K562 (cell line): ENCODE measurements at regions not wholly inside any gene's neighbourhood (a gene's known extent, or its start where the extent isn't known, plus 50 kb on each side); places are given as distances from the start of the nearest gene placed in this dataset.

Experiments
- ATF1 ChIP-seq, 2 experiments: fragments of 450-650 bp in 1 of 2; IDR thresholded peaks; 2 replicates each; pipeline ENCODE4 v1.6.1; 2016; ENCODE audit warnings: missing compliant biosample characterization in 1 of 2, missing genetic modification characterization in 1 of 2
- BDP1 ChIP-seq: IDR thresholded peaks from 3 replicates; pipeline ENCODE4 v1.6.1; 2011; ENCODE audit not compliant: insufficient read length, insufficient read depth
- CCNT2 ChIP-seq: IDR thresholded peaks from 2 replicates; pipeline ENCODE4 v1.6.1; 2011; ENCODE audit warnings: borderline replicate concordance, low read depth, mild to moderate bottlenecking, moderate library complexity, mixed read lengths, low read length; ENCODE audit not compliant: insufficient read length; ENCODE audit errors: extremely low read depth
- CREB1 ChIP-seq, 2 experiments: sonication (generic) in 1 of 2; formaldehyde crosslinking in 1 of 2; IDR thresholded peaks; 2 replicates each; pipeline versions ENCODE4 v1.6.1 to v1.8.0; 2012 to 2022; ENCODE audit warnings: inconsistent platforms in 1 of 2, mild to moderate bottlenecking in 1 of 2, missing genetic modification reagents in 1 of 2, moderate library complexity in 1 of 2
- EP300 ChIP-seq: IDR thresholded peaks from 2 replicates; pipeline ENCODE4 v1.6.1; 2012; ENCODE audit warnings: low read length, improper control_type of control experiment
- GTF2F1 ChIP-seq: IDR thresholded peaks from 2 replicates; pipeline ENCODE4 v1.6.1; 2011; ENCODE audit warnings: low read depth, low read length, improper control_type of control experiment
- HSF4 ChIP-seq: fragments of 250-450 bp; sonication (Bioruptor Pico); IDR thresholded peaks from 2 replicates; pipeline ENCODE4 v2.1.2; 2022; ENCODE audit warnings: mild to moderate bottlenecking, moderate library complexity, borderline replicate concordance
- NCOR1 ChIP-seq: fragments of 450-650 bp; IDR thresholded peaks from 2 replicates; pipeline ENCODE4 v1.6.1; 2016; ENCODE audit warnings: mild to moderate bottlenecking, moderate library complexity
- PCBP1 ChIP-seq: fragments of 200-400 bp; formaldehyde crosslinking; IDR thresholded peaks from 2 replicates; pipeline ENCODE4 v1.6.1; 2018; ENCODE audit warnings: mild to moderate bottlenecking, low read depth, low read length; ENCODE audit not compliant: poor library complexity, severe bottlenecking
- POLR3G ChIP-seq: IDR thresholded peaks from 2 replicates; pipeline ENCODE4 v1.6.1; 2011; ENCODE audit not compliant: insufficient read length, insufficient replicate concordance; ENCODE audit errors: extremely low read depth
- RBM39 ChIP-seq: fragments of 200-400 bp; formaldehyde crosslinking; optimal IDR thresholded peaks from 2 replicates; pipeline ENCODE3; 2018; ENCODE audit warnings: low read depth, low read length
- TEAD4 ChIP-seq, 2 experiments: sonication (generic) in 1 of 2; formaldehyde crosslinking in 1 of 2; IDR thresholded peaks; 2 replicates each; pipeline versions ENCODE4 v1.6.1 to v1.8.0; 2012 to 2022; ENCODE audit warnings: borderline replicate concordance in 1 of 2, inconsistent platforms in 1 of 2, low read length in 1 of 2, mild to moderate bottlenecking in 1 of 2, missing genetic modification reagents in 1 of 2
- ZNF134 ChIP-seq: fragments of 250-450 bp; sonication (Bioruptor Pico); conservative IDR thresholded peaks from 2 replicates; pipeline ENCODE4 v1.4.0; 2020
- ZNF561 ChIP-seq: fragments of 450-650 bp; formaldehyde crosslinking; conservative IDR thresholded peaks from 2 replicates; pipeline ENCODE4 v1.4.0; 2020; ENCODE audit warnings: mild to moderate bottlenecking, moderate library complexity
- ZNF707 ChIP-seq: fragments of 250-450 bp; sonication (Bioruptor Pico); conservative IDR thresholded peaks from 2 replicates; pipeline ENCODE4 v1.8.0; 2022; ENCODE audit warnings: inconsistent platforms, mild to moderate bottlenecking, moderate library complexity
- TF ChIP-seq, protein P1 (sequence below), 2 experiments: fragments of 250-450 bp in 1 of 2; fragments of 450-650 bp in 1 of 2; sonication (Bioruptor Pico) in 1 of 2; IDR thresholded peaks; 2 replicates each; pipeline versions ENCODE4 v1.6.1 to v1.8.0; 2016 to 2021; ENCODE audit warnings: mild to moderate bottlenecking in 2 of 2, moderate library complexity in 2 of 2, missing compliant biosample characterization in 1 of 2, missing genetic modification characterization in 1 of 2
- TF ChIP-seq, protein P2 (sequence below): fragments of 150-350 bp; conservative IDR thresholded peaks from 2 replicates; pipeline ENCODE4 v1.6.1; 2014; ENCODE audit warnings: low read length
- TF ChIP-seq, protein P3 (sequence below), 2 experiments: IDR thresholded peaks; 2 replicates each; pipeline ENCODE4 v1.6.1; 2012; ENCODE audit warnings: improper control_type of control experiment in 2 of 2, low read depth in 2 of 2, low read length in 2 of 2, borderline replicate concordance in 1 of 2
- TF ChIP-seq, protein P4 (sequence below): sonication (generic); formaldehyde crosslinking; IDR thresholded peaks from 2 replicates; pipeline ENCODE4 v1.8.0; 2022; ENCODE audit warnings: missing genetic modification reagents, mild to moderate bottlenecking, borderline replicate concordance

DNA sequence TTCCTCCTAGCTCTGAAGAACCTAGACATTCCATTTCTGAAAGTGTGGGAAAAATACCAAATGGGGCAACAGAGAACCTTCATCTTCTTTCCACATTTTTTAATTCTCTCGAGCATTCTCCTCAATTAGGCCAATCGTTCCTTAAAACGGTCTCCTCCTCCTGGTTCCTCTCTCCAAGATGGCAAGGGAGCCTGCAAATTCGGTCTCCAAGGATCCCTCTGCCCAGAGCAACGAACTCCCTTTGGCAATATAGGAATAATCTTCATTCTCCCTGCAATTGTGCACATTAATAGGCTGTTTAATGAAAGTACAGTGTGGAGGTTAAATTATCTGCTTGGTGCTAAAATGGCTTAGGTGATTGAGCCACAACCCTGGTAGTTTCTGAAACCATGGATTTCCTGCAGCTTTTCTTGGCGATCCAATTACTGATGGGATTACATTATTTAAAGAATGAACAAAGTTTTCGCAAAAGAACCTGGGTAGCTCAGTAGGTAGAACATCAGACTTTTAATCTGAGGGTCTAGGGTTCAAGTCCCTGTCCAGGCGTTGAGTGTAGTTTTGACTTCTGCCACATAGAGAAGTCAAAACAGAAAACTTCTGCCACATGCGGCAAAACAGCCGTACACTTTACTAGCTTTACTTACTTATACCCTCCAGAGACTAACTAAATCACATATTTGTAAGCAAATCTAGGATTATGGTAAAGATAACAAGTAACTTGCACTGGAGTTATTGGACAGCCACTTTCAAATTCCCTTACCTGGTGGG, 102.9 kb upstream of the ZNF184 start (continued):
- TF ChIP-seq, protein P1, sequence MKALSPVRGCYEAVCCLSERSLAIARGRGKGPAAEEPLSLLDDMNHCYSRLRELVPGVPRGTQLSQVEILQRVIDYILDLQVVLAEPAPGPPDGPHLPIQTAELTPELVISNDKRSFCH (CRISPR knock-in tag; IDR thresholded peaks at IDR 0.05): no peak
- TF ChIP-seq, protein P1 (tag; IDR thresholded peaks at IDR 0.05): peak; percentile 52; the same call in 1 of the 2 replicates
- no peak for TF ChIP-seq NCOR1
- TF ChIP-seq CCNT2: no peak
- TF ChIP-seq EP300: peak; percentile 59; the same call in 1 of the 2 replicates
- TF ChIP-seq, protein P2, sequence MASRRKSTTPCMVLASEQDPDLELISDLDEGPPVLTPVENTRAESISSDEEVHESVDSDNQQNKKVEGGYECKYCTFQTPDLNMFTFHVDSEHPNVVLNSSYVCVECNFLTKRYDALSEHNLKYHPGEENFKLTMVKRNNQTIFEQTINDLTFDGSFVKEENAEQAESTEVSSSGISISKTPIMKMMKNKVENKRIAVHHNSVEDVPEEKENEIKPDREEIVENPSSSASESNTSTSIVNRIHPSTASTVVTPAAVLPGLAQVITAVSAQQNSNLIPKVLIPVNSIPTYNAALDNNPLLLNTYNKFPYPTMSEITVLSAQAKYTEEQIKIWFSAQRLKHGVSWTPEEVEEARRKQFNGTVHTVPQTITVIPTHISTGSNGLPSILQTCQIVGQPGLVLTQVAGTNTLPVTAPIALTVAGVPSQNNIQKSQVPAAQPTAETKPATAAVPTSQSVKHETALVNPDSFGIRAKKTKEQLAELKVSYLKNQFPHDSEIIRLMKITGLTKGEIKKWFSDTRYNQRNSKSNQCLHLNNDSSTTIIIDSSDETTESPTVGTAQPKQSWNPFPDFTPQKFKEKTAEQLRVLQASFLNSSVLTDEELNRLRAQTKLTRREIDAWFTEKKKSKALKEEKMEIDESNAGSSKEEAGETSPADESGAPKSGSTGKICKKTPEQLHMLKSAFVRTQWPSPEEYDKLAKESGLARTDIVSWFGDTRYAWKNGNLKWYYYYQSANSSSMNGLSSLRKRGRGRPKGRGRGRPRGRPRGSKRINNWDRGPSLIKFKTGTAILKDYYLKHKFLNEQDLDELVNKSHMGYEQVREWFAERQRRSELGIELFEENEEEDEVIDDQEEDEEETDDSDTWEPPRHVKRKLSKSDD: no peak
- TF ChIP-seq ATF1 (CRISPR knock-in tag; IDR thresholded peaks at IDR 0.05): no peak
- TF ChIP-seq ATF1 (tag; IDR thresholded peaks at IDR 0.05): 0 out of 2 replicates have a peak, but pooled peaks have one; percentile 19
- no peak for TF ChIP-seq GTF2F1
- TF ChIP-seq ZNF561 (CRISPR knock-in tag): no peak
- TF ChIP-seq TEAD4 (IDR thresholded peaks at IDR 0.05; ENCODE audit: low read length): peak; percentile 77
- no peak for TF ChIP-seq TEAD4 (CRISPR knock-in tag; IDR thresholded peaks at IDR 0.05; ENCODE audit: borderline replicate concordance)
- TF ChIP-seq BDP1: peak; percentile 77
- TF ChIP-seq ZNF134: no peak
- no peak for TF ChIP-seq PCBP1
- 0 out of 2 replicates have a peak, but pooled peaks have one; percentile 34 for TF ChIP-seq CREB1 (IDR thresholded peaks at IDR 0.05)
- no peak for TF ChIP-seq CREB1 (CRISPR knock-in tag; IDR thresholded peaks at IDR 0.05)
- TF ChIP-seq ZNF707 (CRISPR knock-in tag): no peak
- TF ChIP-seq RBM39: no peak
- peak; percentile 35 for TF ChIP-seq POLR3G
- no peak for TF ChIP-seq HSF4 (CRISPR knock-in tag)
- TF ChIP-seq, protein P3, sequence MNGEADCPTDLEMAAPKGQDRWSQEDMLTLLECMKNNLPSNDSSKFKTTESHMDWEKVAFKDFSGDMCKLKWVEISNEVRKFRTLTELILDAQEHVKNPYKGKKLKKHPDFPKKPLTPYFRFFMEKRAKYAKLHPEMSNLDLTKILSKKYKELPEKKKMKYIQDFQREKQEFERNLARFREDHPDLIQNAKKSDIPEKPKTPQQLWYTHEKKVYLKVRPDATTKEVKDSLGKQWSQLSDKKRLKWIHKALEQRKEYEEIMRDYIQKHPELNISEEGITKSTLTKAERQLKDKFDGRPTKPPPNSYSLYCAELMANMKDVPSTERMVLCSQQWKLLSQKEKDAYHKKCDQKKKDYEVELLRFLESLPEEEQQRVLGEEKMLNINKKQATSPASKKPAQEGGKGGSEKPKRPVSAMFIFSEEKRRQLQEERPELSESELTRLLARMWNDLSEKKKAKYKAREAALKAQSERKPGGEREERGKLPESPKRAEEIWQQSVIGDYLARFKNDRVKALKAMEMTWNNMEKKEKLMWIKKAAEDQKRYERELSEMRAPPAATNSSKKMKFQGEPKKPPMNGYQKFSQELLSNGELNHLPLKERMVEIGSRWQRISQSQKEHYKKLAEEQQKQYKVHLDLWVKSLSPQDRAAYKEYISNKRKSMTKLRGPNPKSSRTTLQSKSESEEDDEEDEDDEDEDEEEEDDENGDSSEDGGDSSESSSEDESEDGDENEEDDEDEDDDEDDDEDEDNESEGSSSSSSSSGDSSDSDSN (IDR thresholded peaks at IDR 0.05; ENCODE audit: borderline replicate concordance in 1 of 2, low read depth in 2 of 2, low read length in 2 of 2): no peak
- TF ChIP-seq, protein P4, sequence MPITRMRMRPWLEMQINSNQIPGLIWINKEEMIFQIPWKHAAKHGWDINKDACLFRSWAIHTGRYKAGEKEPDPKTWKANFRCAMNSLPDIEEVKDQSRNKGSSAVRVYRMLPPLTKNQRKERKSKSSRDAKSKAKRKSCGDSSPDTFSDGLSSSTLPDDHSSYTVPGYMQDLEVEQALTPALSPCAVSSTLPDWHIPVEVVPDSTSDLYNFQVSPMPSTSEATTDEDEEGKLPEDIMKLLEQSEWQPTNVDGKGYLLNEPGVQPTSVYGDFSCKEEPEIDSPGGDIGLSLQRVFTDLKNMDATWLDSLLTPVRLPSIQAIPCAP (CRISPR knock-in tag): no peak
